Stimulated activated naive CD8-positive, alpha-beta T cell treated with anti-CD3 and anti-CD28 coated beads, Interleukin-15, Interleukin-2, amounts not matched to agents 100 ng/mL and 50 ng/mL, for 24 hours (primary cell): ENCODE measurements at regions not wholly inside any gene's neighbourhood (a gene's known extent, or its start where the extent isn't known, plus 50 kb on each side); places are given as distances from the start of the nearest gene placed in this dataset.

ENCODE experiments used
- H3K27ac Mint-ChIP-seq: one replicate; pipeline ENCODE4 v1.8.0; 2021; ENCODE audit warnings: mild to moderate bottlenecking, mixed read lengths
- H3K27me3 Mint-ChIP-seq: one replicate; pipeline ENCODE4 v1.8.0; 2021; ENCODE audit warnings: mixed read lengths
- H3K36me3 Mint-ChIP-seq: one replicate; pipeline ENCODE4 v1.8.0; 2021; ENCODE audit warnings: low read depth, mixed read lengths
- H3K4me1 Mint-ChIP-seq: one replicate; pipeline ENCODE4 v1.8.0; 2021; ENCODE audit warnings: low read depth, mixed read lengths
- H3K4me3 Mint-ChIP-seq: one replicate; pipeline ENCODE4 v1.8.0; 2021; ENCODE audit warnings: mild to moderate bottlenecking, mixed read lengths
- H3K9me3 Mint-ChIP-seq: one replicate; pipeline ENCODE4 v1.8.0; 2021; ENCODE audit warnings: mixed read lengths

DNA sequence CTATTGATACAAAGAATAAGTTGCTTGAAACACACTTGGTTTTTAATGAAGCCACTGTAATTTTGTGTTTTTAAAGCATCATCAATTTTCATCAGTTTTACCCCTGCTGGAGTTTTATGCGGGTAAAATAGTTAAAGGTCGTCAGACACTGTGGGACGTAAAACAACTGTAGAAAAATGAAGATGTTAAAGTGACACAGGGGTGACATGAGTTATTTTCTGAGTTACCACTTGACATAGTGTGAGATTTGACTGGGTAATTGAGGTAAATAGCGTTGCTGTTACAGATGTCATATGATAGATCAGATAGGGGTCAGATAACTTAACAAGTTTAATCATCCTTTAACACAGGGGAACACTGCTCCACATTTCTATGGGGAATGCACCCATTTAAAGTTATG, 297.6 kb downstream of the CHL1 start:
- H3K27me3 Mint-ChIP-seq, result no peaks in the 10 kb centered on the region
- H3K4me3 Mint-ChIP-seq, result no peak overlapping the region
- H3K4me1 Mint-ChIP-seq, result no peaks in the 10 kb centered on the region
- no peak overlapping the region for H3K27ac Mint-ChIP-seq
- H3K36me3 Mint-ChIP-seq, result no peaks in the 10 kb centered on the region
- peaks cover 3% of the 10 kb centered on the region for H3K9me3 Mint-ChIP-seq

DNA sequence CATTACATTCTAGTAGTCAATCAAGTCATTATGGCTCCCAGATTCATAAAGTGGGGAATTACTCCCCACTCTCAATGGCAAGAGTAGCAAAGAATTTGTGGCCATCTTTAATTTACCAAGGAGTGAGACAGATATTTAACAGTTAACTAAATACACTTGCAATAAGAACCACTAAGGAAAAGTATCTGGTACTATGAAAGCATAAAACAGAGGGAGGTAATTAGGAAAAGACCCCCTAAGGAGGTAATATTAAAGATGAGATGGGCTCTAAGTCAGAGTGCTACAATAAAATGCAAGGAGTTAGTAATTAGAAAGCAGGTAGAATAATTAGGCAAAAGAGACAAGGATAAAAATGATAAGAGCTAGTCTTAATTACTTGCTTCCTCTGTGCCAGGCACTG, 301.9 kb downstream of the CHL1 start:
- H3K27ac Mint-ChIP-seq, result no peak overlapping the region
- no peaks in the 10 kb centered on the region for H3K9me3 Mint-ChIP-seq
- no peaks in the 10 kb centered on the region for H3K27me3 Mint-ChIP-seq
- no peaks in the 10 kb centered on the region for H3K4me1 Mint-ChIP-seq
- no peaks in the 10 kb centered on the region for H3K36me3 Mint-ChIP-seq
- no peak overlapping the region for H3K4me3 Mint-ChIP-seq

DNA sequence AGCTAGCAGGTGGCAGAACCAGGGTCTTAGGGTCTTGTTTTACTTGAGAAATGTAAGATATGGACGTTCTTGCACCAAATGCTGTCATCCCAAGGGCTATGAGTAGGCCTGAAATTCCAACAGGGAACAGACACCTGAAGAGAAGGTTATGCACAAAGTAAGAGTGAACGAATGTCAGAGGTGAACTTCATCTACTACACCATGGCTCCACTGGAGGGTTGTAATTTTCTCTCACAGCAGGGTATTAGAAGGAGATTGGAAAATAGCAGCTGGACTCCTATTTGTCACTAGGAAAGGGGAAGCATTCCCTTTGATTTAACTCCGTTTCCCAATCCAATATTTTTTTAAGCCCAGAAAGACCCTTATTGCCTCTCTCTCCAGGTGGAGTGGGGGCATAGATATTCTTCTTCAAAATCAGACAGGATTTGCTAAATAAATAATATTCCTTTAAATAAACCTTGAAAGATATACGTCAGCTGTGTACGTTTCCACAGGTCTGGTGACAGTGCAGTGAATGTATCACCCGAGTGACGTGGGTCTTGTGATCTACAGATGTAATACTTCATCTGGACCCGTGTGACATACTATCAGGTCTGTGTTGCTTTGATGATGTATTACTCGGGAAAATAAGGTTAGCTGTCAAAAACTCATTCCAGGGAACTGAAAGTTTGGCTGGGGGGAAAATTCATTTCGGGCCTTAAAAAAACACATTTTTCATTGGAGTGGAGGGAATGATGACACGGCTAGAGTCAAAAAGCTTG, 302.6 kb downstream of the CHL1 start:
- Mint-ChIP-seq H3K4me1 (no peaks in the 10 kb centered on the region), H3K27me3 (no peaks in the 10 kb centered on the region), H3K27ac (no peak overlapping the region), H3K9me3 (no peaks in the 10 kb centered on the region), H3K36me3 (no peaks in the 10 kb centered on the region), H3K4me3 (no peak overlapping the region)

DNA sequence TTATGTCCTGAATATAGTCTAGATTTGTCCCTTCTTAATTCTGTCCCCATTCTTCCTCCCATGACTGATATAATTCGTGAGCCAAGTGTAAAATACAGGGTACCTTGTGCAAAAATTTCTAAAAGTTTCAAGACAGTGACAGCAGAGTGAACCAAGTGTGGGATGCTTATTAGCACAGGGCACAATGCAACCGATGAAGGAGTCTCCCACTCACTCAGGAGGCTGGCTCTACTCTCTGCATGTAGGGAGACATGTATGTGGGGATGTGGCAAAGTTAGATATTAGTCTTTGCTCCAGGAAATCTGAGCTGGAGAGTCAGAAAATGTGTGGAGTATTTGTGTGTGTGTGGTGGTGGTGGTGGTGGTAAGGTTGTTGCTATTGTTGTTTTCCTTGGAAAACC, 305.9 kb downstream of the CHL1 start:
- no peaks in the 10 kb centered on the region for H3K36me3 Mint-ChIP-seq
- H3K4me1 Mint-ChIP-seq, result no peaks in the 10 kb centered on the region
- H3K27me3 Mint-ChIP-seq, result no peaks in the 10 kb centered on the region
- H3K4me3 Mint-ChIP-seq, result no peak overlapping the region
- H3K27ac Mint-ChIP-seq, result no peak overlapping the region
- no peaks in the 10 kb centered on the region for H3K9me3 Mint-ChIP-seq

DNA sequence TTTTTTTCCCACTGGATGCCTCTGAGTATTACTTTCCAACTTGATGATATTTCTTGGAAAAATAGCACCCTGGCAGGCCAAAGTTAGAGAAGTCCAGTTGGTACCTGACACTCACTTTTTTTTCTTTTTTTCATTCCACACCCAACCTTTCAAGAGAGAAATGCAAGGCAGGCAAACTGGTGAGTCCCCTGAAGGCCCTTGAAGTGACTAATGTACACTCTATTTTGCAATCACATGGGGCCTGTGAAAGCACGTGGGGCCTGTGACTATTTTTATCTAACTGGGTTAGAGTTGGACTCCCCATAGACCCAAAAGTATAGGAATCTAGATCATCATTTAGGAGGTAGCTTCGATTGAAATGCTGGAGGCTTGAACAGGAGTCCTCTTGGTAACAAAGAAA, 316.7 kb downstream of the CHL1 start:
- no peaks in the 10 kb centered on the region for H3K4me1 Mint-ChIP-seq
- H3K36me3 Mint-ChIP-seq, result no peaks in the 10 kb centered on the region
- H3K4me3 Mint-ChIP-seq, result no peak overlapping the region
- no peaks in the 10 kb centered on the region for H3K27me3 Mint-ChIP-seq
- H3K27ac Mint-ChIP-seq, result no peak overlapping the region
- H3K9me3 Mint-ChIP-seq, result peaks cover 7% of the 10 kb centered on the region

DNA sequence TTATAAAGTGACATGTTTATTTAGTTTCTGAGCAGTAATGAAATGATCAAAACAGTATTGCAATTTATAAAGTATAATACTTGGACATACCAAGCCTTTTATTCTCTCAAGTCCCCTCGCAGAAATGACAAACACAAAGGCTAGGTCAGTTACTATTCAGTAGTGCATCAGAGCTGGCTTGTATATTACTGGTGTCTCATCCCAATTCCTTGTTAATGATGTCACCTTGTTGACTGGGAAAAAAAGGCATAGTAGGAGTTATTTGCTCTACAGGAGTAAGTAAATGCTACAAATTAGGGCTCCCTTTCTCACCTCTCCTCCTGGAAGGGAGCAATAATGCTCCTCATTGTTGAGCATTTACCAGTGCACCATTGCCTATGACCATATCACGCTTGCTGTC, 317.6 kb downstream of the CHL1 start:
- Mint-ChIP-seq H3K4me1 (no peaks in the 10 kb centered on the region), H3K9me3 (peaks cover 4% of the 10 kb centered on the region), H3K4me3 (no peak overlapping the region), H3K27ac (no peak overlapping the region), H3K36me3 (no peaks in the 10 kb centered on the region), H3K27me3 (no peaks in the 10 kb centered on the region)

DNA sequence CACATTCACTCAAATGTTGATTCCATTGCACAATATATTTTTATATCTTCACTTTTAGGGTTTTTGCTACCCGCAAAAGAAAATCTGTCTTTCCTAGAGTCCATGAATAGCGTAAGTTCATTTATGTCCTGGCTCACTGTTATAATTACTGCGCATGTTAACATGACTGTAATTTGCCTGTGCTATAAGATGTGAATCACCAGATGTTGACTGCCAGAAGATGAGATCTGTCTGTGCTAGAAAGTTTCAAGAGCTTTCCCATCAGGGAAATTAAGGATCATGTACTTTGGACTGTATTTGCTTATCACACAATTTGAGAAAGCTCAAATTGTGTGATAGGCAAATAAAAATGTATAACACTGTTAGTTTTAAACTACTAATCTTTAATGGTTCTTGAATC, 322.5 kb downstream of the CHL1 start:
- H3K4me1 Mint-ChIP-seq, result no peaks in the 10 kb centered on the region
- H3K27me3 Mint-ChIP-seq, result no peaks in the 10 kb centered on the region
- no peaks in the 10 kb centered on the region for H3K9me3 Mint-ChIP-seq
- H3K36me3 Mint-ChIP-seq, result no peaks in the 10 kb centered on the region
- no peak overlapping the region for H3K4me3 Mint-ChIP-seq
- no peak overlapping the region for H3K27ac Mint-ChIP-seq

DNA sequence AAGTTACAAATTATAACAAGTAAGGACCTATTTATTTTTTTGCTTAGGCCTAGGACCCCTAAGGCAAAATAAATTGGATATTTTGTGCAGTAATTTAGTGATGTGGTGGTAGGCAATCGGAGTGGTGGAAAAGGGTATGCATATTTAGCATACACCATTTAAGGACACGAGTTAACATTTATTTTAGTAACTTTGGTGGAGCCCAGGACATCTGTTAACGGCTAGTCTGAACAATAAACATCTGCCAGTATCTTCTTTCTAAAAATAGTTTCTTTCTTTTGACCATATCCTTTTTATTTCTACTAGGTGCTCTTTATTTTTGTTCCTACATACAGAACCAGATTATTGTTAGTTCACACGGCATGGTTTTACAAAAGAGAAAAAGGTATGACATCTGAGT, 326.3 kb downstream of the CHL1 start:
- Mint-ChIP-seq H3K9me3 (peaks cover 4% of the 10 kb centered on the region), H3K36me3 (no peaks in the 10 kb centered on the region), H3K4me3 (no peak overlapping the region), H3K27me3 (no peaks in the 10 kb centered on the region), H3K4me1 (no peaks in the 10 kb centered on the region), H3K27ac (no peak overlapping the region)

DNA sequence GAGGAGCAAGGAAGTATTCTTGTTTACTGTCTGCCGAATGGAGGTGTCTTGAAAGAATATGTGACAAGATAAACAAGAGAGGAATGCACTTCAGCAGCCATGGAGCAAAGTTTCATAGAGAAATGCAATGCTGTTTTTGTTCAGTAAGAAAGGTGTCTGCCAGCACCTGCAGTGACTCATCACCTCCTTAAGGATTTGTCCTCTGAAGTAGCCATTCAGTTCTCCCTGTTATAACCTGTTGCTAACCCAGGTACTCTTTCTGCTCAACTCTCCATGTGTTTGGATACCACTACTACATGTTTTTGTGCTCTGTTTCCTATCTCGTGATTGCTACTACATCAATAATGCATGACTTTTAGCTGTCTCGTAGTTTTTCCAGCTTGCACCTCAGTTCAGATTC, 328.9 kb downstream of the CHL1 start:
- Mint-ChIP-seq H3K27me3 (no peaks in the 10 kb centered on the region), H3K36me3 (no peaks in the 10 kb centered on the region), H3K9me3 (peaks cover 5% of the 10 kb centered on the region), H3K27ac (no peak overlapping the region), H3K4me1 (no peaks in the 10 kb centered on the region), H3K4me3 (no peak overlapping the region)

DNA sequence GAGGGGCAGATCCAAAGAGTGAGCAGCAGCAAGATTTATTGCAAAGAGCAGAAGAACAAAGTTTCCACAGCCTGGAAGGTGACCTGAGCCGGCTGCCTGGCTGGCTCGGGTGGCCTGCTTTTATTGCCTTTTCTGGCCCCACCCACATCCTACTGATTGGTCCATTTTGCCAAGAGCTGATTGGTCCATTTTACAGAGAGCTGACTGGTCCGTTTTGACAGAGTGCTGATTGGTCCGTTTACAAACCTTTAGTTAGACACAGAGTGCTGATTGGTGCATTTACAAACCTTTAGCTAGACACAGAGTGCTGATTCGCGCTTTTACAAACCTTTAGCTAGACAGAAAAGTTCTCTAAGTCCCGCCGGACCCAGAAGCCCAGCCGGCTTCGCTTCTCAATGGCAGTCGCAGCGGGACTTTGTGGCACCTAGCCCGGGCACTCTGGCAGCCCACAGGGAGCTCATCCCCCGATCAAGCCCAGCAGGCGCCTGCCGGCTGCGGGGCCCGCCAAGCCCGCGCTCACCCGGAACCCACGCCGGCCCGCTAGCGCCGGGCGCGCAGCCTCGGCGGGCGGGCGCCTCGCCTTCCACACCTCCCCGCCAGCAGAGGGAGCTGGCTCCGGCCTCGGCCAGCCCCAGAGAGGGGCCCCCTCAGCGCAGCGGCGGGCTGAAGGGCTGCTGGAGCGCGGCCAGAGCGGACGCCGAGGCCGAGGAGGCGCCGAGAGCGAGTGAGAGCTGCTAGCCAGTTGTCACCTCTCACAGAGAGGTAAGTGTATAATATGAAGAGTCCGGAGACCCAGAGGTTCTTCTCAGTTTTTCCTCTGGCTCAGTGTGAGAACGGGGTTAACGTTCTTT, 339.2 kb downstream of the CHL1 start:
- Mint-ChIP-seq H3K36me3 (no peaks in the 10 kb centered on the region), H3K27me3 (no peaks in the 10 kb centered on the region), H3K27ac (no peak overlapping the region), H3K9me3 (peaks cover 23% of the 10 kb centered on the region), H3K4me3 (no peak overlapping the region), H3K4me1 (no peaks in the 10 kb centered on the region)

DNA sequence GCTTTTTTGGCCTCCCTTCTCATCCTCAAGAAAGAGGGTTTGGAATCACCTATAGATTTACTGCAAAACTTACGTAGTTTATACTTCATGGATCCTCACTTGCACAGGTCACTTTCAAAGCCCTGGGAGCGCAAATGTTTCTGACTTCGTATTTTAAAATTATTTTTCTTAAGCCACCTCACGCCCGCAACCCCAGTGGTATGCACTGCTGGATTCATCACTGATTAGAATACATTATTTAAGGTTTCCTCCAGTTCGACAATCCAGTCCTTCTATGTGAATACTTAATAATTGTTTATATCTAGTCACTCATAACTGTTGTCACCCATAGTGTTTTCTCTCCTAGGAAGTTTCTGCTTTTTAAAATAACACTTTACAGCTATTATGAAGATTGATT, 339.9 kb downstream of the CHL1 start:
- no peaks in the 10 kb centered on the region for H3K4me1 Mint-ChIP-seq
- H3K27ac Mint-ChIP-seq, result no peak overlapping the region
- H3K9me3 Mint-ChIP-seq, result peaks cover 24% of the 10 kb centered on the region
- no peaks in the 10 kb centered on the region for H3K36me3 Mint-ChIP-seq
- no peak overlapping the region for H3K4me3 Mint-ChIP-seq
- no peaks in the 10 kb centered on the region for H3K27me3 Mint-ChIP-seq

DNA sequence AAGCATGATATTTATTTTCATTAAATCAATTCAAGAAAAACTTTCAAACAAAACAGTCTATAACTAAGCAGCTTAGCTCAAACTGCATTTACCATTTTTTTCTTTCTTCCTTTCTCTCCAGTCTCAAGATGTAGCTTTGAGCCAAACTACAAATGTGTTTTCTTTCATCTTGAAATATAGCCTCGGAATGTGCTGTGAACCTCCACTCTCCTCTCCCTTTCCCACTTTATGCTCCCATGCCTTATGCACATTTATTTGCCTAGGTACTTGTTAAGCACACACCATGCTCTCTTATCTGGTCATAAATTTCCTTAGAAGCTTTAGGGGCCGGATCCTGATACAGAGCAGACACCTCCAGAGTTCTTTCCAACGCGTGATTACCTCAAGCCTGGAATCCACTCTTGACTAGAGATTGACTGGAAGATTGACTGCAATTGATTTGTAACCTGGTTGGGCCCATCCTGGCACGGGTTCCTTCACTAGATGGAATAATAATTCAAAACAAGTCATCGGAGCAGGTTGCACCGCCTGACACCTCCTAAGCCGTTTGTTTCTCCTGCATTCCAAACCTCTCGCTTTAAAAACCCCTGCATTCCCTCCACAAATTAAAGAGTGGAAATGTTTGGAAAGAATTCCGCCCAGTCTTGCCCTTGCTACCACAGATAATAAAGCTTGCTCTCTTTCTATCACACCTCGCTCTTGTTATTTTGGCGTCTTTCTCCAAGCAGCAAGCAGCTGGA, 344.7 kb downstream of the CHL1 start:
- H3K4me1 Mint-ChIP-seq, result no peaks in the 10 kb centered on the region
- no peak overlapping the region for H3K27ac Mint-ChIP-seq
- H3K4me3 Mint-ChIP-seq, result no peak overlapping the region
- peaks cover 25% of the 10 kb centered on the region for H3K9me3 Mint-ChIP-seq
- H3K27me3 Mint-ChIP-seq, result no peaks in the 10 kb centered on the region
- no peaks in the 10 kb centered on the region for H3K36me3 Mint-ChIP-seq

DNA sequence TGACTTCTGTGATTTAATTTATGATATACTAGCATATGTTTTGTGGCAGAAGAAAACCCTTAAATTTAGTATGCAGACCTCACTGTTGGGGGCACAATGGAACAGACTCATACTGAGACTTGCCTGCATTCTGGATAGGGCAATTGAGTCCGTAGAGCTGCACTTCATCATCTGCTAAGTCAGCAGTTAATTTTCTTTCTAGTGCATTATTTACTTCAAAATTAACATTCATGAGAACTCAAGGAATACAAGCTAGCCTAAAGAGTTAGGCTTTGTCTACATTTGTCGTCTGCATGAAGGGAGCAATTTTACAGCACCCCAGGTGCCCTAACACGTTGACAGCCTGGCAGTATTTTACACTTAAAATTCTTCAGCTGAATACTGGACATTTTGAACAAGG, 345.5 kb downstream of the CHL1 start:
- Mint-ChIP-seq H3K4me1 (no peaks in the 10 kb centered on the region), H3K36me3 (no peaks in the 10 kb centered on the region), H3K27ac (no peak overlapping the region), H3K27me3 (no peaks in the 10 kb centered on the region), H3K9me3 (peaks cover 25% of the 10 kb centered on the region), H3K4me3 (no peak overlapping the region)

DNA sequence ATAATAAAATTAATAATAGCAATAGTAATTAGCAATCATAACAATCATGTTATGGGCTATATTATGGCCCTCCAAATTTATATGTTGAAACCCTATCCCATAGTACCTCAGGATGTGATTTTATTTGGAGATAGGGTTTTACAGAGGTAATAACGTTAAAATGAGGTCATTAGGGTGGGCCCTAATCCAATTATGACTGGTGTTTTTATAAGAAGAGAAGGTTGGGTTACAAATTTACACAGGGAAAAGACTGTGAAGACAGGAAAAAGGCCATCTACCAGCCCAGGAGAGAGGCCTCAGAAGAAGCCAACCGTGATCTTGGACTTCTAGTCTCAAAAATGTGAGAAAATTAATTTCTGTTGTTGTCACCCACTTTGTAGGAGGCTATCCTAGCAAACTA, 353.1 kb downstream of the CHL1 start:
- Mint-ChIP-seq H3K9me3 (peaks cover 13% of the 10 kb centered on the region), H3K4me1 (no peaks in the 10 kb centered on the region), H3K36me3 (no peaks in the 10 kb centered on the region), H3K27ac (no peak overlapping the region), H3K27me3 (no peaks in the 10 kb centered on the region), H3K4me3 (no peak overlapping the region)

DNA sequence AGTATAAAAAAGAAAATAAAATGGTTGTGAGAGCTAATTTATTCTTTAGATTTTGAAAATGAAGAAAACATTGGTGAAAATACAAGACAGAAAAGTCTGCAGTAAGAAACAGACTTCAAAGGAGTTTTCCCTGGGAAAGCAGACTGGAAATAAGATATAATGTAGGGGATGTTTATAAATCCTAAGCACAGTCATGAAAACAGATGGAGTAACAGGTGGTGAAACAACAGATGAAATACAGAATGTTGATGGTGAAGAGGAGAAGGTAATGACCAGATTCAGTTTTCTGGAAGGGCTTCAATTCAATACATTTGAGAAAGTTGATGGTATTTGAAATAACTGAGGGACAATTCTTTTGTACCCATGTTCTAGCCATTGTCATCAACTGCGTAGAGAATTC, 353.9 kb downstream of the CHL1 start:
- H3K27me3 Mint-ChIP-seq, result no peaks in the 10 kb centered on the region
- H3K9me3 Mint-ChIP-seq, result peaks cover 12% of the 10 kb centered on the region
- no peak overlapping the region for H3K27ac Mint-ChIP-seq
- H3K4me1 Mint-ChIP-seq, result no peaks in the 10 kb centered on the region
- H3K4me3 Mint-ChIP-seq, result no peak overlapping the region
- no peaks in the 10 kb centered on the region for H3K36me3 Mint-ChIP-seq
